ENCODE measurements at regions not wholly inside any gene's neighbourhood (a gene's known extent, or its start where the extent isn't known, plus 50 kb on each side); places are given as distances from the start of the nearest gene placed in this dataset.
"Not testable (repeated sequence)": the region's sequence is repeated elsewhere in the genome, so short reads cannot be mapped to it uniquely, and the experiment has no call there.

DNA sequence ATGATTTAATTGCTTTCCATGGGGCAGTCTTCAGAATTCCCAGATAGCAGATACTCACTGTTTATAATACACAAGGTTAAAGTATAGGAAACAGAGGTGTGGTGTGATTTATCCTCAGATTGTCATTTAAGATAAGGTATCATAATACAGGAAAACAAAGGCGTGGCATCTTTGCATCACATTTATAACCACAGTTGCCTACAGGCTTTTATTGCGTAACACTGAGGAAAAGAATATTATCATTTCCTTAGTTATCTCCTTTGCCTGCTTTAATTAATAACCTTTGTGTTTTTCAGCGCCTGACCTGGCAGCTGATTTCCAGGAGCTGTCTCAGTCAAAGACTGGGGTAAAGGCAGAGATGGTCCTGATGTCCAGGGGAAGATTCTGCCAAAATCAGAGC is 68.8 kb downstream of the SSX7 start:
- DNase-seq (ENCODE audit: low spot score in 2 of 2), result no peak
- FAIRE-seq, result no peak

- FAIRE-seq (no peak), DNase-seq (ENCODE audit: low spot score in 2 of 2) (no peak)
These were observed 60.8 kb upstream of the XAGE1B start for GRCh38 chrX:52577464-52578173.

DNA sequence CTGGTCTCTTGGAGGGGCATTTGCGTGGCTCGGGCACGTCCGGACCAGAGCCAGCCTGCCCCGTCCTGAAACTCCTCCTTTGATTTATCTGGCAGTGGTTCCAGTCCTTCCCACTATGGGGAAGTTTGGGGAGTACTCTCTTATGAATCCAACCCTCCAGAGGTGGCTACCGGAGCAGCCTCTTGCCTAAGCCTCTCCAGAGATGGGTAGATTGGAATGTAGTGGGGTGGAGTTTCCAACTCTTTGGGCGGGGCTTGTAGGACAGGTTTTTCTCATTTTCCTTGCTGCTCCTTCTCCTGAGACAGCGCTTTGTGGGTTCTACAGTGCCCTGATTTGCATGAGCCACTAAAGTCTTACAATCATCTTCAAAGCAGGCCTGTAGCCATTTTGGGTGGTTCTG is 60.1 kb upstream of the XAGE1B start:
- FAIRE-seq, result no peak
- DNase-seq (ENCODE audit: low spot score in 2 of 2), result no peak

- FAIRE-seq (no peak), DNase-seq (ENCODE audit: low spot score in 2 of 2) (no peak)
These were observed 59.6 kb upstream of the XAGE1B start for GRCh38 chrX:52576474-52576873.

DNA sequence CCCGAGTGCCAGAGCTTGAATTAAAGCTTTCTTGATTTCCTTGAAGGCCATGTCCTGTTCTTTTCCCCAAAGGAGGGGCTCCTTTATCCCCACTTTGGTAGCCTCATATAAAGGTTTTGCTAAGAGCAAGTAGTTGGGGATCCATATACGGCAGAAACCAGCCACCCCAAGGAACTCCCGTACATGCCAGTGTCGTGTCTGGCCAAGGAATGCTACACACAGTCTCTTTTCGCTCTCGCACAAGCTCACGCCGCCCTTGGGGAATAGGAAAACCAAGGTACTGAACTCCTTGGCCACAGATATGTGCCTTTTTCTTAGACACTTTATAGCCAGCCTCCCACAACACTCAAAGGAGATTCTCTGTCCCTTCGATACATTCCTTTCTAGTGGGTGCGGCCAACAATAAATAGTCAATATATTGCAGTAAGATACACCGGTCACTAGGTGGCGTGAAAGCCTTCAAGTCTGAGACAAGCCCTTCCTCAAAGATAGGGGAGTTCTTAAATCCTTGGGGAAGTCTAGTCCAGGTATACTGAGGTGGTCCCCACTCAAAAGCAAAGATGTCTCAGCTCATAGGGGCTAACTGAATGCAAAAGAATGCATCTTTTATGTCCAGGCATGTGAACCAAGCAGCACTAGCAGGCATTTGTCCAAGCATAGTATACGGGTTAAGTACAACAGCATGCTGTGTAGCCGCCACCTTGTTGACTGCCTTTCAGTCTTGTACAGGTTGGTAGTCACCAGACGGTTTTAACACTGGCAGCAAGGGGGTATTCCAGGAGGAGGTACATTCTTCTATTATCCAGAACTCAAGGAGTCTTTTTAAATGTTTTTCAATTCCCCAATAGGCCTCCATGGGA is 57.8 kb upstream of the XAGE1B start:
- DNase-seq (ENCODE audit: low spot score in 2 of 2) (peak; percentile 2 to 24), FAIRE-seq (no peak)

- not testable (repeated sequence) for DNase-seq (ENCODE audit: low spot score in 2 of 2); FAIRE-seq
These were observed 51.3 kb upstream of the XAGE1B start for GRCh38 chrX:52568146-52568545.

Data from frontal cortex (tissue), 3 donors.